Activated naive CD4-positive, alpha-beta T cell treated with anti-CD3 and anti-CD28 coated beads, Interleukin-2, amount 10 ng/mL, durations not matched to agents 7 days and 5 days (primary cell): ENCODE measurements at regions not wholly inside any gene's neighbourhood (a gene's known extent, or its start where the extent isn't known, plus 50 kb on each side); places are given as distances from the start of the nearest gene placed in this dataset.
"Not testable (repeated sequence)": the region's sequence is repeated elsewhere in the genome, so short reads cannot be mapped to it uniquely, and the experiment has no call there.

Experiments used
- CTCF ChIA-PET: fragments of 350-600 bp; sonication (Branson Sonifier 250); formaldehyde crosslinking; loops from one replicate; lab custom pipeline; 2021; ENCODE audit warnings: antibody characterized with exemption; lab: Charles Lee
- DNase-seq: peaks from one replicate; pipeline ENCODE4 v3.0.0-alpha.2; 2020
- H3K27ac Mint-ChIP-seq: one replicate; pipeline ENCODE4 v1.8.0; 2021; ENCODE audit warnings: mild to moderate bottlenecking, moderate library complexity, mixed read lengths
- H3K27me3 Mint-ChIP-seq: one replicate; pipeline ENCODE4 v1.8.0; 2021; ENCODE audit warnings: mild to moderate bottlenecking, mixed read lengths
- H3K36me3 Mint-ChIP-seq: one replicate; pipeline ENCODE4 v1.8.0; 2021; ENCODE audit warnings: mixed read lengths
- H3K4me1 Mint-ChIP-seq: one replicate; pipeline ENCODE4 v1.8.0; 2021; ENCODE audit warnings: mixed read lengths
- H3K4me3 Mint-ChIP-seq: one replicate; pipeline ENCODE4 v1.8.0; 2021; ENCODE audit warnings: mild to moderate bottlenecking, moderate library complexity, mixed read lengths
- H3K9me3 Mint-ChIP-seq: one replicate; pipeline ENCODE4 v1.8.0; 2021; ENCODE audit warnings: mixed read lengths

DNA sequence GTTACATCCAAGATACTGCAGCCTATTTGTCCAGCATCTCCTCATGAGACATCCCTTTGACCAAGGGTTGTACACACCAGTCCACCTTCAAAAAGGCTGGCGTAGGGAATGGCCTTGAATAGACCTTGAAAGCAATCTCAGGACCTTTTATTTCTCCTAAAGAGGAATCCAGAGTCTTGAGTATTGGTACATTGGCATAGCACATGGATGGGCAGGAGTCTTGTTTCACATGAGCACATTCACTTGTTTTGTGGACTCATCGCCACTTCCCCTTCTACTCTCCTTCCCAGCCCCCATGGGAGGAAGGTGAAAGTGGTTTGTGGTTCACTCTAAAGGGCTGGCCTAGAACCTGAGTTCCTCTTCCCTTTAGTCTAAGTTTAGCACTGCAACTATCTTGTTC is 229.8 kb upstream of the TEKT4 start:
- H3K9me3 Mint-ChIP-seq, CTCF ChIA-PET, H3K4me1 Mint-ChIP-seq, H3K27ac Mint-ChIP-seq, H3K36me3 Mint-ChIP-seq, DNase-seq, H3K4me3 Mint-ChIP-seq, H3K27me3 Mint-ChIP-seq: not testable (repeated sequence)

- H3K9me3 Mint-ChIP-seq, H3K4me3 Mint-ChIP-seq, H3K27ac Mint-ChIP-seq, H3K4me1 Mint-ChIP-seq, H3K27me3 Mint-ChIP-seq, DNase-seq, H3K36me3 Mint-ChIP-seq, CTCF ChIA-PET: not testable (repeated sequence)
These were observed 219.1 kb upstream of the TEKT4 start for GRCh38 chr2:94652131-94652530.

GRCh38 chr2:94669858-94670257 is 201.4 kb upstream of the TEKT4 start:
- H3K4me3 Mint-ChIP-seq, H3K27ac Mint-ChIP-seq, H3K4me1 Mint-ChIP-seq, CTCF ChIA-PET, H3K36me3 Mint-ChIP-seq, DNase-seq, H3K9me3 Mint-ChIP-seq, H3K27me3 Mint-ChIP-seq: not testable (repeated sequence)

GRCh38 chr2:94694236-94694635 is 177.0 kb upstream of the TEKT4 start:
- CTCF ChIA-PET, DNase-seq, H3K4me3 Mint-ChIP-seq, H3K27ac Mint-ChIP-seq, H3K36me3 Mint-ChIP-seq, H3K27me3 Mint-ChIP-seq, H3K9me3 Mint-ChIP-seq, H3K4me1 Mint-ChIP-seq: not testable (repeated sequence)

- DNase-seq, H3K36me3 Mint-ChIP-seq, H3K4me1 Mint-ChIP-seq, CTCF ChIA-PET, H3K27ac Mint-ChIP-seq, H3K9me3 Mint-ChIP-seq, H3K27me3 Mint-ChIP-seq, H3K4me3 Mint-ChIP-seq: not testable (repeated sequence)
These were observed 162.2 kb upstream of the TEKT4 start for GRCh38 chr2:94708982-94709381.

DNA sequence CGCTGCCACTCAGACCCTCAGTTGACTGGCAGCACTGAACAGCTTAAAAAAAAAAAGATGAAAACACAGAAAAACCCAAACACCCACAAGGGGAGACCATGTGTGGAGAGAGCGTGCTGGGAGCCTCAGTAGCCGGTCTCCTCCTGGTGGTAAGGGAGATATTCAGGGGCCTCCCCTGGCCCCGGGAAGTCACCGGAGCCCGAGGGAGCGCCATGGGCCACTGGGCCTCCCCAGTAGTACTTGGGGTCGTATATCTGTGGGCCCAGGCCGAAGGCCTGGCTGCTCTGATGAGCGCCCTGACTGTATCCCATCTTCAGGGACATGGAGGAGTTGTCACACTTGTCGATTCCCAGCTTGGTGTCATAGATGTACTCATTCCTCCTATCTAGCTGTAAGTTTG is 145.7 kb upstream of the TEKT4 start:
- no peaks in the 10 kb centered on the region for H3K36me3 Mint-ChIP-seq
- no peak overlapping the region for H3K4me3 Mint-ChIP-seq
- CTCF ChIA-PET: no interaction called here
- DNase-seq: no peak
- no peaks in the 10 kb centered on the region for H3K4me1 Mint-ChIP-seq
- no peaks in the 10 kb centered on the region for H3K9me3 Mint-ChIP-seq
- no peak overlapping the region for H3K27ac Mint-ChIP-seq
- no peaks in the 10 kb centered on the region for H3K27me3 Mint-ChIP-seq

DNA sequence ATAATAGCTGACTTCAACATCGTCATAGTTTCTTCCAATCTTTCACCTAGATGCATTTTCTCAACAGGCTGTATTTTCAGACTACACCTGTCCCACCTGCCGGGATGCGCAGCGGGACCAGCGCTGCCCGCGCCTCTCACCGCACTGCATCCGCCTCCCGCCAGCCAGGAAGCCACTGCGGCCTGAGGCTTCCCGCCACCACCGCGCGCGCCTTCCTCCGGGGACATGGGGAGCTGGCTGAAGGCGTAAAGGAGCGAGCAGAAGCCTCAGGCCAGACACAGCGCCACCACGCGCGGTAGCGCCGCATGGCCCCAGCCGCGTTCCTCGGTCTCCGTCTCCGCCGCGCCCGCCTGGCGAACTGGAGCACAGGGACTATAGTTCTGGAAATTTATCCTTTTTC is 135.7 kb upstream of the TEKT4 start:
- peaks cover 21% of the 10 kb centered on the region for H3K27me3 Mint-ChIP-seq
- H3K27ac Mint-ChIP-seq, H3K9me3 Mint-ChIP-seq, H3K4me1 Mint-ChIP-seq, H3K36me3 Mint-ChIP-seq, CTCF ChIA-PET, DNase-seq, H3K4me3 Mint-ChIP-seq: not testable (repeated sequence)

- peaks cover 21% of the 10 kb centered on the region for H3K27me3 Mint-ChIP-seq
- H3K9me3 Mint-ChIP-seq, H3K36me3 Mint-ChIP-seq, DNase-seq, CTCF ChIA-PET, H3K27ac Mint-ChIP-seq, H3K4me3 Mint-ChIP-seq, H3K4me1 Mint-ChIP-seq: not testable (repeated sequence)
These were observed 134.1 kb upstream of the TEKT4 start for GRCh38 chr2:94737145-94737544.

DNA sequence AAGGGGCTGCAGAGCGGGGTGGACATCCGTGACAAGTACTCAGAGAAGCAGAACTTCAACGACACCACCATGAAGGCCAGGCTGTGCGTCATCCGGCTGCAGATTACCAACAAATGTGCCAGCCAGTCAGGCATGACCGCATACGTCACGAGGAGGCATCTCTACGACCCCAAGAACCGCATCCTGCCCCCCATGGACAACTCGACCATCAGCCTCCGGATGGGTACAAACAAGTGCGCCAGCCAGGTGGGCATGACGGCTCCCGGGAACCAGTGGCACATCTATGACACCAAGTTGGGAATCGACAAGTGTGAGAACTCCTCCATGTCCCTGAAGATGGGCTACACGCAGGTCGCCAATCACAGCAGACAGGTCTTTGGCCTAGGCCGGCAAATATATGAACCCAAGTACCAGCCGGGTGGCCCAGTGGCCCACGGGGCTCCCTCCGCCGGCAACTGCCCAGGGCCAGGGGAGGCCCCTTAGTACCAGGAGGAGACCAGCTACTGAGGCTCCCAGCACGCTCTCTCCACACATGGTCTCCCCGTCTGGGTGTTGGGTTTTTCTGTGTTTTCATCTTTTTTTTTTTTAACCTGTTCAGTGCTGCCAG is 133.4 kb upstream of the TEKT4 start:
- H3K4me1 Mint-ChIP-seq, H3K27ac Mint-ChIP-seq, CTCF ChIA-PET, H3K9me3 Mint-ChIP-seq, DNase-seq, H3K4me3 Mint-ChIP-seq, H3K36me3 Mint-ChIP-seq: not testable (repeated sequence)
- peaks cover 21% of the 10 kb centered on the region for H3K27me3 Mint-ChIP-seq

DNA sequence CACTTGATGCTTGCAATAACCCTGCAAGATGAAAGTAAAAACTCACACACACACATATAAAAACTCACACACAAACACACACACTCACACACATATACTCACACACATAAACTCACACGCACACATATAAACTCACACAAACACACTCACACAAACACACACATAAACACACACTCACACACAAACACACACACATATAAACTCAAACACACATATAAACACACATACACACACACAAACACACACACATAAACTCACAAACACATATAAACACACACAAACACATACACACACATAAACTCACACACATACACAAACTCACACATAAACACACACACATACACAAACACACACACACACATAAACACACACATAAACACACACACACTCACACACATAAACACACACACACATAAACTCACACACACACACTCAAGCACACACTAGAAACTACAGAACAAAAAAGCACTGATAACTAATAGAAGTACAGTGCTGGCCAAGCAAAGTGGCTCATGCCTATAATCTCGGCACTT is 117.7 kb upstream of the TEKT4 start:
- CTCF ChIA-PET: no interaction called here
- Mint-ChIP-seq H3K4me1 (no peaks in the 10 kb centered on the region), H3K27me3 (no peaks in the 10 kb centered on the region), H3K27ac (no peak overlapping the region), H3K4me3 (no peak overlapping the region), H3K36me3 (no peaks in the 10 kb centered on the region), H3K9me3 (no peaks in the 10 kb centered on the region)
- DNase-seq: no peak

- no peak overlapping the region for H3K27ac Mint-ChIP-seq
- no peaks in the 10 kb centered on the region for H3K9me3 Mint-ChIP-seq
- no peak overlapping the region for H3K4me3 Mint-ChIP-seq
- CTCF ChIA-PET: no interaction called here
- H3K27me3 Mint-ChIP-seq: no peaks in the 10 kb centered on the region
- DNase-seq: no peak
- no peaks in the 10 kb centered on the region for H3K36me3 Mint-ChIP-seq
- H3K4me1 Mint-ChIP-seq: no peaks in the 10 kb centered on the region
These were observed 112.7 kb upstream of the TEKT4 start for GRCh38 chr2:94758546-94758945.

- peak; percentile 43 for DNase-seq
- CTCF ChIA-PET: no interaction called here
- Mint-ChIP-seq H3K27me3 (no peaks in the 10 kb centered on the region), H3K36me3 (no peaks in the 10 kb centered on the region), H3K27ac (no peak overlapping the region), H3K4me1 (no peaks in the 10 kb centered on the region), H3K4me3 (no peak overlapping the region), H3K9me3 (no peaks in the 10 kb centered on the region)
These were observed 112.0 kb upstream of the TEKT4 start for GRCh38 chr2:94759211-94759610.

DNA sequence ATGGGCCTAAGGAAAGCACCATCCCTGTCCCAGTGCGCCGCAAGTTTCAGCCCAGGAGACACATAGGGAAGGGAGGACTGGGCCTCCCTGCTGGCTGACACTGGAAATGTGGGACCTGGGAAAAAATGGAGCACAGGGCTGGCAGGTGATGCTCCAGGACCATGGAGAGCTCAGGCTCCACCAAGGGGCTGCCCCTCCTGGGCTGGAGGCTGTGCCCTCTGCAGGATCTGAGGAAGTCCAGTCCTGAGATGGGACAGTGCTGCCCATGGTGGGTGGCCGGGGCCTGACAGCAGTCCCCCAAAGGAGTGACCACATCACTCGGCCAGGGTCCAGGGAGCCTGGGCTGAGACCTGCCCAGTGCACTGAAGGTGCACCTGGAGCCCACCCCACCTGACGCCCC is 108.6 kb upstream of the TEKT4 start:
- Mint-ChIP-seq H3K4me1 (no peaks in the 10 kb centered on the region), H3K9me3 (no peaks in the 10 kb centered on the region), H3K36me3 (no peaks in the 10 kb centered on the region), H3K27ac (no peak overlapping the region), H3K4me3 (no peak overlapping the region), H3K27me3 (no peaks in the 10 kb centered on the region)
- no peak for DNase-seq
- CTCF ChIA-PET: no interaction called here

GRCh38 chr2:94763318-94763717 is 107.9 kb upstream of the TEKT4 start:
- no peak overlapping the region for H3K4me3 Mint-ChIP-seq
- H3K27ac Mint-ChIP-seq: no peak overlapping the region
- H3K36me3 Mint-ChIP-seq: no peaks in the 10 kb centered on the region
- no peaks in the 10 kb centered on the region for H3K4me1 Mint-ChIP-seq
- no peak for DNase-seq
- no peaks in the 10 kb centered on the region for H3K9me3 Mint-ChIP-seq
- H3K27me3 Mint-ChIP-seq: no peaks in the 10 kb centered on the region
- CTCF ChIA-PET: no interaction called here

GRCh38 chr2:94764331-94764730 is 106.9 kb upstream of the TEKT4 start:
- H3K9me3 Mint-ChIP-seq: not testable (repeated sequence)

GRCh38 chr2:94767336-94767735 is 103.9 kb upstream of the TEKT4 start:
- Mint-ChIP-seq H3K27me3 (no peaks in the 10 kb centered on the region), H3K27ac (no peak overlapping the region), H3K4me1 (no peaks in the 10 kb centered on the region), H3K4me3 (no peak overlapping the region), H3K36me3 (no peaks in the 10 kb centered on the region), H3K9me3 (no peaks in the 10 kb centered on the region)
- no peak for DNase-seq
- CTCF ChIA-PET: no interaction called here

More at GRCh38 chr2:94764331-94764730, 106.9 kb upstream of the TEKT4 start:
- H3K4me1 Mint-ChIP-seq, H3K36me3 Mint-ChIP-seq, H3K27ac Mint-ChIP-seq, DNase-seq, H3K27me3 Mint-ChIP-seq, CTCF ChIA-PET, H3K4me3 Mint-ChIP-seq: not testable (repeated sequence)
